ENCODE measurements at regions not wholly inside any gene's neighbourhood (a gene's known extent, or its start where the extent isn't known, plus 50 kb on each side); places are given as distances from the start of the nearest gene placed in this dataset.

GRCh38 chr5:3701694-3702093 lies 106.1 kb downstream of the IRX1 start:
- TF ChIP-seq, protein P1, sequence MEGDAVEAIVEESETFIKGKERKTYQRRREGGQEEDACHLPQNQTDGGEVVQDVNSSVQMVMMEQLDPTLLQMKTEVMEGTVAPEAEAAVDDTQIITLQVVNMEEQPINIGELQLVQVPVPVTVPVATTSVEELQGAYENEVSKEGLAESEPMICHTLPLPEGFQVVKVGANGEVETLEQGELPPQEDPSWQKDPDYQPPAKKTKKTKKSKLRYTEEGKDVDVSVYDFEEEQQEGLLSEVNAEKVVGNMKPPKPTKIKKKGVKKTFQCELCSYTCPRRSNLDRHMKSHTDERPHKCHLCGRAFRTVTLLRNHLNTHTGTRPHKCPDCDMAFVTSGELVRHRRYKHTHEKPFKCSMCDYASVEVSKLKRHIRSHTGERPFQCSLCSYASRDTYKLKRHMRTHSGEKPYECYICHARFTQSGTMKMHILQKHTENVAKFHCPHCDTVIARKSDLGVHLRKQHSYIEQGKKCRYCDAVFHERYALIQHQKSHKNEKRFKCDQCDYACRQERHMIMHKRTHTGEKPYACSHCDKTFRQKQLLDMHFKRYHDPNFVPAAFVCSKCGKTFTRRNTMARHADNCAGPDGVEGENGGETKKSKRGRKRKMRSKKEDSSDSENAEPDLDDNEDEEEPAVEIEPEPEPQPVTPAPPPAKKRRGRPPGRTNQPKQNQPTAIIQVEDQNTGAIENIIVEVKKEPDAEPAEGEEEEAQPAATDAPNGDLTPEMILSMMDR (IDR thresholded peaks at IDR 0.05), result no peak

GRCh38 chr5:3704661-3705060 lies 109.0 kb downstream of the IRX1 start:
- TF ChIP-seq, protein P1 (IDR thresholded peaks at IDR 0.05), result no peak

- TF ChIP-seq, protein P1 (IDR thresholded peaks at IDR 0.05), result no peak
These were observed 113.6 kb downstream of the IRX1 start for GRCh38 chr5:3709068-3709716.

DNA sequence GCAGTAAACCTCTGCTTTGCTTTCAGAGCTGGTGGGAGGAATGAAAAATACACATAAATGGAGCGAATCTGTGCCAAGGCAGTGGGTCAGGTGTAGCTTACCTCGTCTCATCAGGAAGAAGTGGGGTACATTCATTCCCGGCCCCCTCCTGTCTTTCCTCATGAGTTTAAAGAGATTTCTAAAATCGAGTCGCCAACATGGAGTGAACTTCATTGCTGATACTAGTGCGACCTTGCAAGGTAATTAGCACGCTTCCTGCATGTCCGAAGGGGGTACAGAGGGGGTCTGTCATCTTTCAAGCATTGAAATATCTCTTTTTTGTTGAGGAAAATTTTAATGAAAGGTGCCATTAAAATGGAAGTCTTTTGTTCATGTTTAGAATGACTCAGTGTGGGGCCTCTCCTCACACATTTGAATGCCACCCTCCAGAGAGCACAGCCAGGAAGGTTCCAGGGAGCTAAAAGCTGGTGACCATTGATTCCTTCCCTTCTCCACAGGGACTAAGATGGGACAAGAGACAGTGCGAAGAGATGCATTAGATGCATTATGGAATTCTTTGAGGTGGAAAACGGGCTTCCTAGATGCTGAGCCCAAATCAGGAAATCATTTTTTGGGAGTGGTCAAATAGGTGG lies 114.2 kb downstream of the IRX1 start:
- TF ChIP-seq, protein P1 (IDR thresholded peaks at IDR 0.05), result no peak

GRCh38 chr5:3715062-3715461 lies 119.4 kb downstream of the IRX1 start:
- TF ChIP-seq, protein P1 (IDR thresholded peaks at IDR 0.05), result no peak

DNA sequence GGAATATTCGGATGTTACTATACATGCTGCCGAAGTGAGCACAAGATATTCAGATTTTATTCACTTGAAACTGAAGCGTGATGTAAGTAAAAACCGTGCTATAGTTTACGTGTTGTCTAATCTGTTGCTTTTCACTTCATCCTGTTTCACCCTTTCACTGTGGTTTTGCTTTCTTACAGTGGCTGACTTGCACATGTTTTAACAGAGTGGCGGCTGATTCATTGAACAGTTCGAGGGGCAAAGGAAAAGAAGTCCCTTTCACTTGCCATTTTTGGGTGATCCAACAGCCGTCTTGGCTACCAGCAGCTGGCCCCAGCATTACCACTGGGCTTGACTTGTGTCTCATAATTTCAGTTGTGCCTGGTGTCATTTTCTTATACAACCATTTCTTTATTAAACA lies 134.0 kb downstream of the IRX1 start:
- TF ChIP-seq, protein P1 (IDR thresholded peaks at IDR 0.05), result no peak

- TF ChIP-seq, protein P1 (IDR thresholded peaks at IDR 0.05), result no peak
These were observed 139.0 kb downstream of the IRX1 start for GRCh38 chr5:3734632-3735031.

All from LNCAP (cell line).